ENCODE measurements at regions not wholly inside any gene's neighbourhood (a gene's known extent, or its start where the extent isn't known, plus 50 kb on each side); places are given as distances from the start of the nearest gene placed in this dataset.

DNA sequence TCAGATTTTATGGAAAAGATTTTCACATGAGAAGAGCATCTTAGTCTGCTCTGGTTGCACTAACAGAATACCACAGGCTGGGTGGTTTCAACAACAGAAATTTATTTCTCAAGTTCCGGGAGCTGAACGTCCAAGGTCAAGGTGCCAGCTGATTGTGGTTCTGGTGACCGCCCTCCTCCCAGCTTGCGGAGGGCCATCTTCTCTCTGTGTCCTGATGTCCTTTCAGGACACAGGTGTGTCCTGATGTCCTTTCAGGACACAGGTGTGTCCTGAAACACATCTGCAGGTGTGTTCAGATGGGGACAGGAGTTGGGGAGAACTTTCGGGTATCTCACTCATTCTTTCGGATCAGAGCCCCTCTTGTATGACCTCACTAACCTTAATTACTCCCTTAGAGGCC lies 374.9 kb downstream of the SOX11 start:
- TF ChIP-seq, protein P1, sequence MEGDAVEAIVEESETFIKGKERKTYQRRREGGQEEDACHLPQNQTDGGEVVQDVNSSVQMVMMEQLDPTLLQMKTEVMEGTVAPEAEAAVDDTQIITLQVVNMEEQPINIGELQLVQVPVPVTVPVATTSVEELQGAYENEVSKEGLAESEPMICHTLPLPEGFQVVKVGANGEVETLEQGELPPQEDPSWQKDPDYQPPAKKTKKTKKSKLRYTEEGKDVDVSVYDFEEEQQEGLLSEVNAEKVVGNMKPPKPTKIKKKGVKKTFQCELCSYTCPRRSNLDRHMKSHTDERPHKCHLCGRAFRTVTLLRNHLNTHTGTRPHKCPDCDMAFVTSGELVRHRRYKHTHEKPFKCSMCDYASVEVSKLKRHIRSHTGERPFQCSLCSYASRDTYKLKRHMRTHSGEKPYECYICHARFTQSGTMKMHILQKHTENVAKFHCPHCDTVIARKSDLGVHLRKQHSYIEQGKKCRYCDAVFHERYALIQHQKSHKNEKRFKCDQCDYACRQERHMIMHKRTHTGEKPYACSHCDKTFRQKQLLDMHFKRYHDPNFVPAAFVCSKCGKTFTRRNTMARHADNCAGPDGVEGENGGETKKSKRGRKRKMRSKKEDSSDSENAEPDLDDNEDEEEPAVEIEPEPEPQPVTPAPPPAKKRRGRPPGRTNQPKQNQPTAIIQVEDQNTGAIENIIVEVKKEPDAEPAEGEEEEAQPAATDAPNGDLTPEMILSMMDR (IDR thresholded peaks at IDR 0.05 in 4 of 5, conservative IDR thresholded peaks at IDR 0.05 in 1 of 5): no peak
- no peak for TF ChIP-seq POLR2A (IDR thresholded peaks at IDR 0.05)

All from gastrocnemius medialis (tissue), 4 donors.